GM18868 (cell line): ENCODE measurements at regions not wholly inside any gene's neighbourhood (a gene's known extent, or its start where the extent isn't known, plus 50 kb on each side); places are given as distances from the start of the nearest gene placed in this dataset.
"Not testable (repeated sequence)": the region's sequence is repeated elsewhere in the genome, so short reads cannot be mapped to it uniquely, and the experiment has no call there.

Experiments used
- ATAC-seq: cut with Tn5 transposase; IDR thresholded peaks from one replicate; pipeline ENCODE4 v1.9.1; 2021; ENCODE audit warnings: mild to moderate bottlenecking, moderate library complexity; ENCODE audit not compliant: unreplicated experiment

DNA sequence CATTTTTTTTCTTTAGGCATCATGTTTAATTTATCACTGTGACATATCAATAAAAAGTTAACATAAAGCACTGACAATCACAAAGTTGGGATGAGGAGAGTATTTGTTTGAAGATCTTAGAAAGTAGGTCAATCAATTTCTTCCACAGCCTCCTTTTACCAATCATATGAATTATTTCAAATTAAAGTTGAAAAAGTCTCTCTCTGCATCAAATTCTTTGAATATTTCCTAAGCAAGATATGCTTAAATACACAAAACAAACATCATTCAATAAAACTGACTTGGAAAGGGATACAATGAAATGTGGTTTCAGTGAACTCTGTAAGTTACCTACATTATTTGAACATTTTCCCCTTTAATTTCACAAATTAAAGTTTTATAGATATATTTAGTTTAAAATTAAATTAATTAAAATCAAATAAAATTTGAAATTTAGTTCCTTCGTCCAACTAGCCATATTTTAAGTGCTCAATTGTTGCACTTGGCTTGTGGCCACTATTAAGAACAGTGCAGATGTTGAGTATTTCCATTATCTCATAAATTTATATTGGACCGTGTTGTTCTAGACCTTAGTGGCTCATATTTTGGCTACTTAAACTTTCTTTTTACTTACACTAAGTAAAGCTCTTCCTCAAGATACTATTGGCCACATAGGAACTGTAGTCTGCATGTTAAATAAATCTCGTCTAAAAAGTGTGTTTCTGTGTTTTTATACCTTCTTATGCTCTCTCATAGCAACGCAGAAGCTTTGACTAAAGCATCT is 949.7 kb upstream of the NUDT12 start:
- no peak for ATAC-seq

GRCh38 chr5:104498281-104498680 is 935.7 kb upstream of the NUDT12 start:
- no peak for ATAC-seq

DNA sequence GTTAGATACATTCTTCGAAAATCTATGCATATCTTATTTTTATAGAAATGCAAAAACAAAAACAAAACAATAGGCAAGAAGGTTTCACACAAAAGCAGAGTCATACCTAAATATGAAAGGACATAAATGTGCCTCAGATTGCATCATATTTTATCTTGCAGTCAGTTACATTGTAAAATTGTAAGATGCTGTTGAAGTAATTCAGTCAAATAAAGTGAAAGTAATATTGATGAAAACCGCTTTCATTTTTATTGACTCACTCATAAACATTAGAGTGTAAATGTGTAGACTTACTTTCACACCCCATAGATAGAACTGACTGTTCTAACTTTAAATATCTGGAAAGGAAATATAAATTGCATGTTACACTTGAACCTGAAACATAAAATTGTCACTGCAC is 931.5 kb upstream of the NUDT12 start:
- no peak for ATAC-seq

- no peak for ATAC-seq
Observed at GRCh38 chr5:104472811-104473210, 910.2 kb upstream of the NUDT12 start.

DNA sequence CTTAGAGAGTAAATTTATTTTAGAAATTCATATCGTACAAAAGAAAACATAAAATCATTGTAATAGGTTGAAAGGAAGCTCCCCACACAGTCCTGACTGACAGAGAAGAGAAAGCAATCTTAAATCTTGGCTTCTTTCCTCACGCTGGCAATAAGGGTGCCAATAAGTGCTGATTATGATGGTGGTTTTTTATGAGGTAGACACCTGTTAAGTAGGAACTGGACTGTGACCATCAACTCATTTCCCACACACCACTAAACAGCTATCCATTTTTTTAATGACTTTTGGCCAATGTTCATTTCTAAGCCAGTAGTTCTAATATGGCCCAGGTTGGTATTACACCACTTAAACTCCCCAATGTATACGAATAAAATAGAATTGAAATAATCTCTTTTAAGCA is 893.5 kb upstream of the NUDT12 start:
- no peak for ATAC-seq

- no peak for ATAC-seq
Observed at GRCh38 chr5:104452550-104452949, 890.0 kb upstream of the NUDT12 start.

- not testable (repeated sequence) for ATAC-seq
Observed at GRCh38 chr5:104451911-104452310, 889.3 kb upstream of the NUDT12 start.

DNA sequence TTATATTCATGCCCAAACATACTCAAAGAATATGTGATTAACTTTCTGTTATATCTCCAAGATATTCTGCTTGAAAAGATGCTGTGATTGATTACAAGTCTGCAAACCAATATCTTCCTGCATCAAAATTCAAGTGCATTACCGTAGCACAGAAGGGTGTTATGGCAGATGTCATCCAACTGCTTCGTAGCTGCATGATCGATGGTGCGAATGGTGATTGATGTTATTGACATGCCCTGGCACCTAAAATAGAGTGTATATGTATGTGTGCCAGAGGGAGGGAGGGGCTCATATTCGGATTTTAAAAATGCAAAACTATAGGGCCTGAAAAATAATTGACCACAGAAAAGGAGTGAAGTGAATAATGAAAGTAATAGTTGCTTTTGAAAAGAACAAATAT is 882.1 kb upstream of the NUDT12 start:
- no peak for ATAC-seq

DNA sequence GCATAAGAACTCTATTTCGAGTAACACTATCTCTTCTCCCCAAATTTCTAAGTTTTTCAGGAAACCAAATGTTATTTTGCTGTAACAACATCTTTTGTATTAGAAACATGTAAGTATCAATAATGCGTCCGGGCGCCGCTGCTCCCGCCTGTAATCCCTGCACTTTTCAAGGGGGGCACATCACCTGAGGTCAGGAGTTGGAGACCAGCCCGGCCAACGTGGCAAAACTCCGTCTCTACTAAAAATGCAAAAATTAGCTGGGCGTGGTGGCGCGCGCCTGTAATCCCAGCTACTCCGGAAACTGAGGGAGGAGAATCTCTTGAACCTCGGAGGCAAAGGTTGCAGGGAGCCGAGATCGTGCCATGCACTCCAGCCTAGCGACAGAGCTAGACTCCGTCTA is 881.1 kb upstream of the NUDT12 start:
- no peak for ATAC-seq

DNA sequence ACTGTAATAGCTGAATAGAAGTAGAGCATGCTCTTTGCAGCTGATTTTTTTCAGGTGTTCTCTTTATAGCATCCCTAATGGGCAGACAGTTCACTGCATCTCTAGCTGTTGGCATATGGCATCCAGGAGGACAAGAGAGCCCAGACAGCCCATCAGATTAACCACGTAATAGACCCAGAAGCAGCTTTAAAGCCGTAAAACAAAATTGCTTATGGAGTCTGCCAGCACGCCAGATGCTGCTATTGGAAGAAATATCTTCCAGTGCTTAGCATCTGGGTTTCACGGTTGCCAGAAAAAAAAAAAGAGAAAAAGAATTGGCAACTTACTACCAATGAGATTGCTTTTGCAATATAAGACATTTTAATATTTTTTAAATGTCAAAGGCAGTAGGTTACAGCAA is 869.4 kb upstream of the NUDT12 start:
- no peak for ATAC-seq

DNA sequence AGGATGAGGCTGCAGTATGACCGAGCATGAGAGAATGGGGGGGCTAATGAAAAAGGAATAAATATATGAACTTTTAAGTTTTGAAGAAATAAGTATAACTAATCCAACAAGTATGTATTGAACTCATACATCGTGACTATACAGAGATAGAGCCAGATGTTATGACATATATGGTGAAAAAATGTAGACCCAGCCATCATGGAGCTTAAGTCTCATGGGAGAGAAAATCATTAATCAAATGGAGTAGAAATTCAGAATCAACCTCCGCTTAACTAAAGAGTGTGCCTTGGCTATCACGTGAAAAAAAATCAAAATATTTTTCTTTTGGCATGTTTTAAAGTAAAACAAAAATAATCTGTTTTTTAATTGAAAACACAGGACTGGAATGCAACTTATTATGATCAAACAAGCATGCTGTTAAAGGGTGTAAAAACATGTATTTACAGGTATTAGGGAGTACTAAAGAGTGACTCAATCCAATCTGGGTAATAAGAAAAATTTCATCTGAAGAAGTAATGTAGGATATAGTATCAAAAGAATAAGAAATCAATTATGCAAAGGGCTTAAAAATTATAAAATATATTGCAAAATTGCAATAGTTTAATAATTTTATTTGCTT is 868.5 kb upstream of the NUDT12 start:
- no peak for ATAC-seq

- no peak for ATAC-seq
Observed at GRCh38 chr5:104429911-104430310, 867.3 kb upstream of the NUDT12 start.

GRCh38 chr5:104421431-104421830 is 858.8 kb upstream of the NUDT12 start:
- ATAC-seq: no peak

DNA sequence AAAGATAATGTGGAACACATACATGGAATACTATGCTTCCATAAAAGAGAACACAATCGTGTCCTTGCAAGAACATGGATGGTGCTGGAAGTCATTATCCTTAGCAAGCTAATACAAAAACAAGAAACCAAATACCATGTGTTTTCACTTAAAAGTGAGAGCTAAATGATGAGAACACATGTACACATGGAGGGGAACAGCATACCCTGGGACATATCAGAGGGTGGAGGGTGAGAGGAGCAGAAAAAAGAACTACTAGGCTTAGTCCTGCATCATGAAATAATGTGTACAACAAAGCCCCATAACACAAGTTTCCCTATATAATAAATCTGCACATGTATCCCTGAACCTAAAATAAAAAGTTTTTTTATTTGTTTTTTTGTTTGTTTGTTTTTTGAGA is 855.5 kb upstream of the NUDT12 start:
- ATAC-seq: no peak

DNA sequence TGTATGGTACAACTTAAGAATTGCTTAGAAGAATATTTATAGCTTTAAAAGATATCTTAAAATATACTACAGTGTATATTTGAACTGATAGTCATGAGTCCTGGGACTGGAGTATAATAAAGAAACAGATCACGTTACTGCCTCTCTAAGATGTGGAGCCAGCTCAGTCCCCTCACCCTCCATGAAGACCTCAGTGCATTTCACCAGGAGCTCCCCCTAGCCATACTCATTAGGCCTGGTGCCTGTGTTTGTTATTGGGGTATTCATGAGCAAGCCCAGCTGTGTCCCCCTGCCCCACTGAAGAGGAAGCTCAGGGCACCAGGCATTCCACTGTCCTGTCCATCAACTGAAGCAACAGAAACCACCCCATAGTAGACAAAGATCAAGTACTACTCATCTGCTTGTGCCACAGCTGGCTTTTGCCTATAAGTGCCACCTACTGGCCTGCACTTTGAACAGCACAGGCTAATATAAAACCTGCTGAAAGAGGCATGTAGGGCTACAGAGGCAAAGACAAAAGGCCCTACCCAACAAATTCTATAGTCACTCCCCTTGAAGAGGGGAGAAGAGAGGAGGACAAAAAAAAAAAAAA is 850.2 kb upstream of the NUDT12 start:
- peak; percentile 99 for ATAC-seq

- no peak for ATAC-seq
Observed at GRCh38 chr5:104400941-104401340, 838.4 kb upstream of the NUDT12 start.

DNA sequence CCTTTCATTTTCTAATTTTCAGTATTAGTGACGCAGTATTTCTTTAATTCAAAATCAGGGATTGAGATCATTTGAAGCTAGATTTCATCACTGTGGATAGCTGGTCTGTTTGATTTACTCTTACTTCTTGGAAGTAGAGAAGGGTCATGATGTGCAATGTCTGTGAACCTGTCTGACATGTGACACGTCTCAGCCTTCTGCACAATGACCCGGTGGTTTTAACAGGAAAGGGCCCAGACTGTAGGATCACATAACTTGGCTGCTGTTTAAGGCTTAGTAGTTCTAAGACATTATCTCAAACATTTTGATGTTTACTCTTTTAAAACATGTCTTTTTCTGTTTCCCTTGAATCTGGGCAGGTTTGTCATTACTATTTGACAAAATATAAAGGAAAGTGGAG is 823.3 kb upstream of the NUDT12 start:
- ATAC-seq: no peak

DNA sequence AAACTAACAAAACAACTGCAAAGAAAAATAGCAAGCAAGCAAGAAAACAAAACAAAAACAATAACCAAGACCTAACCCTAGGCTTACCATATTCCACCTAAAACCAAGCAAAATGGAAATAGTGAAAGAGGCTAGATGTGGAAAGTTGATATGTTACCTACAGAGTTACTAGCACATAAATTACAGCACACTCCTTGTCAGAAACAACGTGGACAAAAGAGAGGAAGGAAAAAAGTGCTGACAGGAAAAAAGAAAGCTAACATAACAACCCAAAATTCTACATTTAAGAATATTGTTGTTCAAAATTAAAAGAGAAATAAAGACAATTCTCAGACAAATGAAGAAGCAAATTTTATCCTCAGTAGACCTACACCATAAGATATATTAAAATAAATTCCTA is 812.8 kb upstream of the NUDT12 start:
- ATAC-seq: no peak

- ATAC-seq: no peak
Observed at GRCh38 chr5:104372796-104373195, 810.2 kb upstream of the NUDT12 start.

GRCh38 chr5:104372376-104372775 is 809.8 kb upstream of the NUDT12 start:
- no peak for ATAC-seq

DNA sequence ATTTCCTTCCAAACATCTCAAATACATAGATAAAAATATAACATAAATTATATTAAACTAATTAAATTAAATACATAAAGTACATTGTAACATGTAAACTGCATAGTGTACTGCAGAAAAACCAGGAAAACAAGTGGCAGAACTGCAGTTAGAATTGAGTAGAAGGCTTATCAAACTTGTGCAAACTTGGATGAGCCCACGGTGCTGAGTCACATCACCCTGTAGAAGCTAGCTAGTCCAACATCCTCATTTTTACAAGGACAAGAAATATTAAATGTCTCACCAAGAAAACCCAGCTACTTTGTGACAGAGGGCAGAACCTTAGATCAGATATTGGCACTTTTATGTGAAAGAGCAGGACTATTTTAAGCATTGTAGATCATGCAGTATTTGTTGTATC is 807.9 kb upstream of the NUDT12 start:
- ATAC-seq: peak; percentile 31

GRCh38 chr5:104367978-104368377 is 805.4 kb upstream of the NUDT12 start:
- no peak for ATAC-seq
